ENCODE measurements at regions not wholly inside any gene's neighbourhood (a gene's known extent, or its start where the extent isn't known, plus 50 kb on each side); places are given as distances from the start of the nearest gene placed in this dataset.

GRCh38 chr15:39354189-39354588 is 226.7 kb upstream of the THBS1 start:
- TF ChIP-seq CTCF (IDR thresholded peaks at IDR 0.05) (no peak), EP300 (IDR thresholded peaks at IDR 0.05; ENCODE audit: low read depth) (no peak), POLR2A (IDR thresholded peaks at IDR 0.05) (no peak), POLR2AphosphoS5 (IDR thresholded peaks at IDR 0.05) (no peak)

All from transverse colon (tissue), 4 donors.